Neural crest cell (in vitro differentiated cells): ENCODE measurements at regions not wholly inside any gene's neighbourhood (a gene's known extent, or its start where the extent isn't known, plus 50 kb on each side); places are given as distances from the start of the nearest gene placed in this dataset.

Experiments
- DNase-seq: peaks from one replicate; pipeline ENCODE4 v3.0.0; 2021; ENCODE audit warnings: low read depth, mixed read lengths, low spot score
- H3K27ac Mint-ChIP-seq: one replicate; pipeline ENCODE4 v1.8.0; 2021; ENCODE audit warnings: mild to moderate bottlenecking, mixed read lengths; ENCODE audit not compliant: unreplicated experiment
- H3K27me3 Mint-ChIP-seq: 2 replicates; pipeline ENCODE4 v1.8.0; 2021; ENCODE audit warnings: low read depth, mild to moderate bottlenecking, mixed read lengths
- H3K36me3 Mint-ChIP-seq: 2 replicates; pipeline ENCODE4 v1.8.0; 2021; ENCODE audit warnings: low read depth, mild to moderate bottlenecking, mixed read lengths
- H3K4me1 Mint-ChIP-seq: 2 replicates; pipeline ENCODE4 v1.8.0; 2021; ENCODE audit warnings: mixed read lengths
- H3K4me3 Mint-ChIP-seq: one replicate; pipeline ENCODE4 v1.8.0; 2021; ENCODE audit warnings: mild to moderate bottlenecking, mixed read lengths
- H3K9me3 Mint-ChIP-seq: 2 replicates; pipeline ENCODE4 v1.8.0; 2021; ENCODE audit warnings: mixed read lengths
- CTCF ChIP-seq: fragments of 200-600 bp; sonication (generic); conservative IDR thresholded peaks from 2 replicates; pipeline ENCODE4 v1.5.0; 2021; ENCODE audit warnings: antibody characterized with exemption, mild to moderate bottlenecking

DNA sequence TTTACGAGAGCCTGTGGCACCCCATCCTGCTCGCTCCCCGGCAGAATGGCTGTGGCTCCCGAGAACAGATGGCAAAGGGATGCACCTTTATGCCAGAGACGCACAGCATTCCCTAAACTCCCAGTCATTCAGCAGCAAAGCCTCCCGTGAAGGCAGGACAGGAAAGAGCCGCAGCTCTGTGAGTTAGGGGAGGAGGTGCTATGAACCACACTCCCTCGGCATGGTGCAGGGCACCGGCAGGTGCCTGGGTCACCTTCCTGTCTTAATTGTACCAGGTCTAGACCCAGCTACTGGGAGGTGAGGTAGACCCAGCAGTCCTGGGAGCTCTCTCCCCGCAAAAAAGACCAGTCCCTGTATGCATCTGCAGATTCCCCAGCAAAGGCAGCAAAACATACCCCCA lies 149.8 kb downstream of the TWIST2 start:
- TF ChIP-seq CTCF, result no peak
- Mint-ChIP-seq H3K27me3 (no peaks in the 10 kb centered on the region), H3K36me3 (peaks cover 6% of the 10 kb centered on the region), H3K4me1 (peaks cover 6% of the 10 kb centered on the region), H3K4me3 (no peak overlapping the region), H3K9me3 (peaks cover 12% of the 10 kb centered on the region), H3K27ac (no peak overlapping the region)
- DNase-seq, result no peak
